SIG-M5 treated with dmso at 0.1 percent for 504 hours (cell line): ENCODE measurements at regions not wholly inside any gene's neighbourhood (a gene's known extent, or its start where the extent isn't known, plus 50 kb on each side); places are given as distances from the start of the nearest gene placed in this dataset.

Source experiments
- DNase-seq: peaks from one replicate; lab custom pipeline; 2025; ENCODE audit not compliant: unreplicated experiment; lab: John Stamatoyannopoulos, UW

DNA sequence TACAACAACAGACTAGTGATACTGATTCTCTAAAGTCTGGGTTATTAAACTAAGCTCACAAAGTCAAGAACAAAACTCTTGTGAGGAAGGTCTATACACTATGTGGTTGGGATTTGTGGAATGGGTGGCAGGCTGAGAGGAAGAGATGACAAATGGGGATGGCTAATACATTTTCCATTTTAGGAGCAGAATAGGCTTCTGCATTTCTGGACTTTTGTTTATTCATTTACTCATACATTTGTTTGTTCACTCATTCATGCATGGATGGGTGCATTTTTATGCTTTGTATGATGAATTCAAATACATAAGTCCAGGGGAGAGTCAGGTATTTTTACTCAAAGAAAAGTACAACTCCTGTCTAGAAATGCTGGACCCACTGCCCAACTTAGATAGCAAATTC, 637.4 kb upstream of the CDH2 start:
- DNase-seq, result no peak

DNA sequence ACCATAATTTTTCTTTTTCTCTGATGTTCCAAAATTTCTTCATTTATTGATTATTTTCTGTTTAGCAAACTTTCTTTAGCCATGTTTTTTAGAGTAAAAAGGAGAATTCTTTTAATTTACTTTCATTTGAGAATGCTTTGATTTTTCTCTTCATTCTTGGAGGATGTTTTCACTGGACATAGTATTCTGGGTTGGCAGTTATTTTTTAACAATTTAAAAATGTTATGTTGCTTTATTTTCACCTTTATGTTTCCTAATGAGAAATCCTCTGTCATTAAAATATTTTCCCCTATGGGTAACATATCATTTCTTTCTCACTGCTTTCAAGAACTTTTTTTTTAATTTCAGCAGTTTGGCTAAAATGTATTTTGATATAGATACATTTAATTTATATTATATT, 631.4 kb upstream of the CDH2 start:
- DNase-seq, result no peak

DNA sequence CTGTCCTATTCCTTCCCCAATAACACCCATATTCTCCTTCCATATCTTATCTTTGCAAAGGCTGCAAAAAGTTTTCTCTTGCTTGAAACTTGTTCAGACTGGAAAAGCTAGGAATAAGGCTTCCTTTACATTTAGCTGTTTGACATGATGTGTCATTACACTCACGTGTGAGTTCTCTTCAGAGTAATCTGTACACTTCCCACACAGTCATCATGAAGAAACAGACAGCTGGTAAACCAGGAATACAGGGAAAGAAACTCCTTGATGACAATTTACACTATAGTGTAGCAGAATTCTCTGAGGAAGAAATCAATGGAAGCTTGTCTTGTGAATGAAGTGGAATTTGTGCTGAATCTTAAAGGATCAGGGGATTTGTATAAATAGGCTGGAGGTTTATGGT, 628.6 kb upstream of the CDH2 start:
- DNase-seq, result no peak

- DNase-seq, result no peak
These were observed 627.7 kb upstream of the CDH2 start for GRCh38 chr18:28804512-28805202.

DNA sequence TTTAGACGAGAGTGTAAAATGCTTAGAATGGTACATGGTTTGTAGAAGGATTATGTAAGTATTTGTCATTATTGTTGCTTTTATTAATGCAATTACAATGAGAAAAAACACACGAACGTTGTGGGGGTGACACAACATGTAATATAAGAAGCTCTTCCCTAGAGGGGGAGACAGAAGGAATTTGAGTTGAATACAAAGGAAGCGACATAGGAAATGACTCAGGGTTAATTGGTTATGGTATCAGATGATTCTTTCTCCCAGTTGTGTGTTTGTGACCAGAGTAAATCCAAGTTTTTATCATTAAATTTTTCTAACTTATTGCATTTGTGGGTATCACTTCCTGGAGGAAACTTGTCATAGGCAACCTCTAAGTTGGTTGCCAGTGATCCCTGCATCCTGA, 625.6 kb upstream of the CDH2 start:
- no peak for DNase-seq

DNA sequence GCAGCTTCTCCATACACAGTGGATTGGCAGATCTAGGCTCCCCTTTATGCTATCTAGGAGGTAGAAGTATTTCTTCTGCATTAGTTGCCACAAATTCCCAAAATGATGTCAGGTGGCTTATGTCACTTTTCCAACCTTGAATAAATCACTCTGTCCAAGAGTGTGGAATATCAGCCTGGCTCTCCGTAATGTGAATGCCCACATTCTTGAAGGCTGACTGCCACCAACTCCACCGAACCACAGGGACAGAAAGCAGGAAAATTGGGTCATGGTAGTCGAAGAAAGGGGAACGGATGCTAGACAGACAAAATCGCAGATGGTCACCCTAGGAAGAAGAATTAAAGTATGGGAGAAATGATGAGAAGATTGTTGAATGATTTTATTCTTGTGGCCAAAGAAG, 624.9 kb upstream of the CDH2 start:
- no peak for DNase-seq

GRCh38 chr18:28794459-28795245, 617.7 kb upstream of the CDH2 start:
- no peak for DNase-seq

DNA sequence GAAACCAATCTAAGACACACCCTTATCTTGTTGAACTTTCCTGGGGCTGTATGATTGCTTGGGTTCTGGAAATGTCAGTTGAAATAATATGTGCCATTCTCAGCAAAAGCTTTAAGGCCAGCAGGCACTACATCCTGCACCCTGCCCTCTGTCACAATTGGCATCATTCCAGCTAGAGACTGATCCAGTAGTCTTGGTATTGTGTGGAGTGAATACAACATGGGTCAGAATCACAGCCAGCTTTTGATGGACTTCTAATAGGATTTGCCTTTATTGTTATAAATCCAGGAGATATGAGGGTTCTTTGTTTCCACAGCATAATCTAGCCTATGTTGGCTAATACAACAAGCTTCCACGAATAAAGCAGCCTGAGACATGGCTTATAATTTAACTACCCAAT, 617.0 kb upstream of the CDH2 start:
- DNase-seq, result no peak

DNA sequence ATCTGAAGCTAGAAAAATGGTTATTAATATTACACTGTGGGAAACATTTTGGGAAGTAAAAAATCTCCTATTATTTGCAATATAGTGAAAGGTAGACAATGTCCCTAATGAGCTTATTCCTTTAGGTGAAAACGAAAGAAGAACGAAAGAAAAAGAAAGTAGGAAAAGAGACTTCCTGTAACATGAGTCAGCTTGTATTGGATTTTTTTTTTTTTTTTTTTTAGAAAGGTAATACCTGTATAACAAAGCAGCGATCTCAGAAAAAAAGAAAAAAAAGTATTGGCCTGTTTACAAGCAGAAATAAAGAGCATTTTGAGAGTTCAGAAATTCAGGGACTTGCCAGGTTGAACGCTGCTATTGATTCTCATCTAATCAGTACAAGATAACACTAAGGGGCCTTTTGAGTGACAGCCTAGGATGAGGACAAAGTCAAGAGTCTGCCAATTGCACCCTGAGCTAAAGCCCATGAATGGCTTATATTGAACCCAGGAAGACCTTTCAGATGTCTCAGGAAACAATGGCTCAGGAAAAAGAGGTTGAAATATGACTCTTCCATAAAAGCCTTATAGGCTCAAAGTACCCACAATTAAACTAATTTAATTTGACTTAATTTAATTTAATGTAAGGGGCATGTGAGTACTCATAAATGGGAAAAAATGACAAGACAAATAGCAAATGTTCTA, 615.6 kb upstream of the CDH2 start:
- DNase-seq, result no peak

DNA sequence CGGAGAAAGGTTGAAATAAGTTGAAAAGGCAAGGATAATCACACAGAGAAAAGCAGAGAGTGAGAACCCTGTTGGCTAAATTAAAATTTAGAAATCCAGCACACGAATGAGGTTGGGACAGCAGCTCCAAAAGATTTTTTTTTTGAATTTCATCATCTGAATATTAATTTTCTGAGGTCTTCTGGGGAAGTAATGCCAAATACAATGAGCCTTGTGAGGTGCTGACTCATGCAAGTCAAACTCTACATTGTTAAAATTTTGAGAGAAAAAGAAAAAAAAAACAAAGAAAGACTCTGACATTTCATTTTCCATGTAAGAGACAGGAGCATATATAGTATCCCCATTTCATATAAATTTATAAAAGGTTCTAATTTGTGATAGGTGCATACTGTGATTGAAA, 614.2 kb upstream of the CDH2 start:
- DNase-seq, result no peak

- no peak for DNase-seq
These were observed 612.6 kb upstream of the CDH2 start for GRCh38 chr18:28789502-28789901.

DNA sequence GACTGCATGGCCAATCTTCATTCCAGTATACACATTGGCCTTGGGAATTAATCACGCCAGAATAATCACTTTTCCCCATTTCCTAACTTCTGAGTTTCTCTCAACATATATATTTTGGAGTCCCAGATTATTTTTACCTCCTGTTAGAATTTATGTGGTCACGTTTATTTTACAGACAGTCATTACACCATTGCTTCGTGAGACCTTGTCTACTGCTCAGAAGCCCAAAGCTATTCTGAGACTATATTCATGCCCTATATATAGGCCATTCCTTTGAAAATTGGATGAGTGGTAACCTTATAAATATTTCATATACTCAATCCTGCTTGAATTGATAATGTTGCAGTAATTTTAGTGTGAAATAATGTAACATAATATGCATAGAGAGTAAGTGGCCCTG, 610.0 kb upstream of the CDH2 start:
- DNase-seq, result no peak

DNA sequence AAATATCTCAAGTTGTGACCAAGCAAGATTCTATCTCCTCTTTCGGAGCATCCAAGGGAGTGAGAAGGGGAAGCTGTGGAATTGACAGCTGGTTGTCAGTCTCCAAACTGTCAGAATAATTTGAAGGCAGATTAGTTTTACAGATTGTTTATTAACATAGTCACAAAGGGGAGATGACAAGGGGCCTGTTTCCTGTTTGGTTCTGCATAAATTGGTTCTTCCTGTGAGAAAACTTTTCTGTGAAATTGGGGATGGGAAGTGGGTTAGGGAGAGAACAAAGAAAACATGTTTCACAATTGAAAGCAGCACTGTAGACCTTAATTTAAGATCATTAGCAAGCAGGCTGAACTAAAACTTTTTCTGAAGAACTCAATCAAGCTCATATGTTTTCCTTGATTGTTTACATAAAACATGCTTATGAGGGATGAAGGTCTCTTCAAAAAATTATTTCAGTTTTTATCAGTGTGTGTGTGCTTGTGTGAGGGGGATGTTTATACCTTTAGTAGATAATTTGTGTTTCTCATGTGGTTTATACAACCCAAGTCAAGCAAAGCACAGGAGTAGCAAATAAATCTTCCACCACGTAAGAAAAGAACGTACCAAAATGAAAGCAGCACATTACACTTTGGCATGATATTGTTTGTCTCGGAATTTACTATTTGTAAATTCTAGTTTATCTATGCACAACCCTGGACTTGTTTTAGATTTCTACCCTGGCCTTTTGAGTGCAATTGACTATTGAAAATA, 604.9 kb upstream of the CDH2 start:
- no peak for DNase-seq

- DNase-seq, result no peak
These were observed 601.8 kb upstream of the CDH2 start for GRCh38 chr18:28778706-28779105.

GRCh38 chr18:28777756-28778155, 600.8 kb upstream of the CDH2 start:
- DNase-seq, result no peak

DNA sequence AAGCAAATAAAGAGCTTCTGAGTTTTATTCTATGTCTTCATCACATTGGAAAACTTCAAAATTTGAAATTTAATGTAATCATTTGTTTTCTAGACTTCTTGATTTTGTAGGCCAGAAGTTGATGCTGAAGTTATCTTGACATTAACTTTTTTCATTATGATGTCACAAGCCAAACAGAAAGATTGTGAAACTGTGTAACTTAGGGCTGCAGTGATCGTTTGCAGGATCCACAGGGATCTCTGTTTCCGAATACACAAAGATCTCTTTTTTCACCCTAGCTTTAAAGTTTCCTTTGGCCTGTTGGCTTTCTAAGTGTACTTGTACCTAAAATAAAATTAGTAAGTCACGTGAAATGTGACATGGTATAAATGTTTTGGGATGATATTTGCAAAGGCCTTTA, 594.9 kb upstream of the CDH2 start:
- no peak for DNase-seq

DNA sequence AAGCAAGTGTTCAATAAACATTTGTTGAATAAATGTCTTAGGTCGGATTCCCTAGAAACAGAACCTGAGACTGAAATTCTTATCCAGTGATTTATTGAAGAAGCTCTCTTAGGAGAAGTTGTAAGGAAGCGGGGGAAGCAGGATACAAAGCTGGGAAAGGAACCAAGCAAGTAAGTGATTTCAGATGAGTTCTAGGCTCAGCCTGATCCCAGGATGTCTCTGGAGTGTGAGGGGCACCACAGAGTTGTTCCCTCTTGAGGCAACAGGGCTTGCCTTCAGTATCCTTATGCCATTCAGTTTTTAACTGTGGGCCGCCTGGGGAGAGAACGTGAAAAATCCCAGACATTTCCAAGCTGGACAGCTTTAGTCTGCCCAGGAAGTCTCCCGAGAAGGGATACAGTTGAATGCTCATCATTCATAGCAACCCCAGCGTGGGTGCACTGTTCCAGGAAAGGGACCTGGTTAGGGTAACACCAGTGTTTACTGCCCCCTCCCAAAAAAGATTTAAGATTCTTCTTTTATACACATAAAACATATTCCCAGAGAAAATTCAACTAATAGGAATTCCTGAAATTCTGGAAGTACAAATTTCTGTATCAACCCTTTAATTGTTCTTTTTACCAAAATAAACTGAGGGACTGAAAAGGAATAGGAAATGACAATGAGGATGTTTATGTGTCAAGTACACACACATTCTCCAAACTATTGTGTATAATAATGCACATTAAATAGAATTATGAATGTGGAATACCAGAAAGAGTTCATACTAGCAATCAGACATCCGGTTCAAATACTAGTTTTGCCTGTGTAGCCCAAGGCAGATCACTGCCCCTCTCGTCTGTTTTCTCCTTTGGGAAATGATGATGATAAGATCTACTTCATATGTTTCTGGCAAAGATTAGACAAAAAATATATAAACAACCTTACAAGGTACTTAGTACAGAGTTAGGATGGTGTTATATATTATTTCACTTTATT, 592.1 kb upstream of the CDH2 start:
- DNase-seq, result no peak

DNA sequence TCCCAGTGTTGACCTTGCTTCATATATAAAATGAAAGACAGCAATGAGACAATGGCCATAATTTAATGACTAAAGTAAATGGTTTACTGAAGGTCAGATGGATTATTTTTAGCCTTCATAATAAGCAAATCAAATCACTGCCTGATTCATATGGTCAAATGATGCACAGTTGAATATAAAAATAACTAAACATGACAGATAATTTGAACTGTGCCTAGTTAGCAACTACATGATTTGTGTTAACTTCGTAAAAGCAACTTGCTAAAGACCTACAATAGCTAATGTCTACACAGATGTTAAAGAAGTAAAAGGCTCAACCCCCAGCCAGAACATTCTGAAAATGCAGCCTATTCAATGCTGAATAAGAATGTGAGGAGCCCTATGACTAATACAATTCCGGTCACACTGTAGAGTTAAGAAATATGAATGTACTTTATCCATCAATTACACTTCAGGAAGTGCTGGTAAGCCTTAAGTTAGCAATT, 590.8 kb upstream of the CDH2 start:
- DNase-seq, result no peak

DNA sequence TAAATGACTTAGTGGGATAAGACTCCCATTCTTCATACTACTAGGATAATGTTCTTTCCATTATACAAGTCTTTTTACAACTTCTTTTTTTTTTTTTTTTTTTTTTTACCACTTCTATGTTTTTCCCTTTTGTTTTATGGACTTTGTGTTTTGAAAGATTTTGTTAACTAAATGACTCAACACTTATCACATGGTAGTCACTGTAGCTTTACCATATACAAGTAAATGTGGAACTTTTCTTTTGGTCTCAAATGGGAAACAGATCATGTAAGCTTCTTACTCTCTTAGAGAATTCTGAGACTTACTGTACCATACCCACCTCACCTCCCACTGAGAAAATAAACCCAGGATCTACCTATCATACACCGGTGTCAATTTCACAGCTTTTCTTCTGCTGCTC, 590.3 kb upstream of the CDH2 start:
- DNase-seq, result no peak

GRCh38 chr18:28766721-28767120, 589.8 kb upstream of the CDH2 start:
- no peak for DNase-seq
